HG03039 (cell line): ENCODE measurements at regions not wholly inside any gene's neighbourhood (a gene's known extent, or its start where the extent isn't known, plus 50 kb on each side); places are given as distances from the start of the nearest gene placed in this dataset.
"Not testable (repeated sequence)": the region's sequence is repeated elsewhere in the genome, so short reads cannot be mapped to it uniquely, and the experiment has no call there.

Experiments used
- ATAC-seq: cut with Tn5 transposase; IDR thresholded peaks from one replicate; pipeline ENCODE4 v1.9.1; 2021; ENCODE audit warnings: mild to moderate bottlenecking, moderate library complexity; ENCODE audit not compliant: unreplicated experiment

GRCh38 chr5:15106530-15107283 lies 235.1 kb upstream of the ANKH start:
- no peak for ATAC-seq

DNA sequence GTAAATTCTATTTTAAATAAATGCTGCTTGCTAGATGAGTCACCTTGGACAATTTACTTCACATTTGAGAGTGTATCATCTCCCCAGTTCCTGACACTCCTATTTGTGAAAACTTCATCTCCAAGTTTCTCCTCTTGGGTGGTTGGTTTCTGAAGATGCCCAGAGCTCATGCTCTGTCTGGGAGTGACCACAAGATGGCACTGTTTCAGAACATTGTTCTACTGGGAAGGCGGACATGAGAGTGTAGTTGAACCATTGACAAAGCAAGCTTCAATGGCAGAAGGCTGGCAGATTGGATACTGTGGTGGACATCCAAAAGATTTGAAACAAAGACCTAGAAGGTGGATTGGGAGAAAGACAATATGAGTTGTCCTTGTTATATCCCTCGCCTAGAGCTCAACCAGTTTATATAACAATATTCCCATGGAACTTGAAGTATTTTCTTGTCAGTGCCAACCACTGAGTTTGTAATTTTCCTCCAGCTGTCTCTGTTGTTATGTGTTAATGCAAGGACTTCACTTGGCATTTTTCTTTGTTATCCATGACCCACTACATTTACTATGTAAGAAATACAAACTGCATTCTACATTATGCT lies 234.3 kb upstream of the ANKH start:
- peak; percentile 87 for ATAC-seq

GRCh38 chr5:15103864-15104263 lies 232.3 kb upstream of the ANKH start:
- no peak for ATAC-seq

- no peak for ATAC-seq
Measured at GRCh38 chr5:15103130-15103529, 231.6 kb upstream of the ANKH start.

- ATAC-seq = no peak
Measured at GRCh38 chr5:15097552-15097951, 226.0 kb upstream of the ANKH start.

DNA sequence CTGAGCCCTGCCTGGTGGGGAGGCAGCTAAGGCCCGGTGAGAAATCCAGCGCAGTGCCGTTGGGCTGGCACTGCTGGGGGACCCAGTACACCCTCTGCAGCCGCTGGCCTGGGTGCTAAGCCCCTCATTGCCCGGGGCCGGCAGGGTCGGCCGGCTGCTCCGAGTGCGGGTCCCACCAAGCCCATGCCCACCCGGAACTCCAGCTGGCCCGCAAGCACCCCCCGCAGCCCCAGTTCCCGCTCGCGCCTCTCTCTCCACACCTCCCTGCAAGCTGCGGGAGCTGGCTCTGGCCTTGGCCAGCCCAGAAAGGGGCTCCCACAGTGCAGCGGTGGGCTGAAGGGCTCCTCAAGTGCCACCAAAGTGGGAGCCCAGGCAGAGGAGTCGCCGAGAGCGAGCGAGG lies 225.1 kb upstream of the ANKH start:
- not testable (repeated sequence) for ATAC-seq

GRCh38 chr5:15092801-15093200 lies 221.2 kb upstream of the ANKH start:
- ATAC-seq = no peak

DNA sequence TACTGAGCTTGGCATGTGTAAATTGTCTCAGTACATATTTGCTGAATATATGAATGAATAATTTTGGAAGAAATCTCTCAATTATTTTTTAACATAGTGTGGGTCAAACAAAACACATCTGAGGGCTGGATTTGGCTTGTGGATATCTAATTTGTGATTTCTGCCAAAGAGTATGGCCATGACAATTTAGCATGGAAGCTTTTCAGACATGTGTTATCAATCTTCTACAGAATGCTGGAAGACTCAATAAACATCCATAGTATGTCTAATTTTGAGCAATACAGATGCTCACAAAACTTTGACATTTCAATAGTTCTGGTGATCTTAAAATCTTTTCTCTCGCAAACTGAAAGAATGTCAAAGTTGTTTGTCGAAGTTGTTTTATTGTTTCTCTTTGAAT lies 214.1 kb upstream of the ANKH start:
- no peak for ATAC-seq

GRCh38 chr5:15082096-15082495 lies 210.5 kb upstream of the ANKH start:
- ATAC-seq = no peak

GRCh38 chr5:15080219-15080618 lies 208.6 kb upstream of the ANKH start:
- ATAC-seq = no peak

DNA sequence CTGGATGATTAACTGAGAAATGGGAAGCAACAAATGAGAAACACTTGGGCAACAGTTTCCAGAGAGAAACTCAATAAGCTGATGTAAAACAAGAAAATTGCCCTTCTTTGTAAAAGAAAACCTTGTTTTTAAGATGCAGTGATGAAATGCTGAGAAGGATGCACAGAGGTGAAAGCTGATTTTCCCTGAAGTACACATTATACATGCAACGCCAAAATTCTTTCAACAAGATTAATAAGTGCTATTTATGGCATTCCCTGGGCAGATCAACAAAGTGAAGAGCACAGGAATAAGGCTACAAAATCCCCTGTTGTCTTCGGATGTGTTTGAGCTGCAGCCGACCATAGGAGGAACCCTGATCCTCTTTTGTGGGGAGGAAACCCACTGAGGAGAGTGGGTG lies 208.0 kb upstream of the ANKH start:
- ATAC-seq = no peak

DNA sequence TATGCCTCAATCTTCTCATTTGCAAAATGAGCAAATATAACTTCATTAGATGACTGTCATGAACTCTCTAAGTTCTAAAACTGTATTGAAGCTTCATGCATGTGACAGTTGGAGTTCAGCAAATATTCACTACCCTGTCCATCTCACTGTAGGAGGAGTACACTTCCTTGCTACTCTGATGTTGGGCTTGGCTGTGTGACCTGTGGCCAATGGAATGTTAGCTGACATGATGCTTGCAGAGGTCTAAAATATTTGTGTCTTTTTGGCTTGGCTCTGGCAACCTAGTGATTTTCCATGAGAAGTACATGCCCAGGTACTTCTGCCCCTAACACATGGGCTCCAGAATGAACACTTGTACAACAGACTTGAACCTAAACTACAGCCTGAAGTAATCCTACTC lies 203.1 kb upstream of the ANKH start:
- ATAC-seq = no peak

GRCh38 chr5:15073453-15073852 lies 201.9 kb upstream of the ANKH start:
- no peak for ATAC-seq

- no peak for ATAC-seq
Measured at GRCh38 chr5:15070907-15071306, 199.3 kb upstream of the ANKH start.

GRCh38 chr5:15069407-15069905 lies 197.9 kb upstream of the ANKH start:
- ATAC-seq = no peak

GRCh38 chr5:15065091-15065490 lies 193.5 kb upstream of the ANKH start:
- no peak for ATAC-seq

- ATAC-seq = no peak
Measured at GRCh38 chr5:15064396-15064795, 192.8 kb upstream of the ANKH start.

DNA sequence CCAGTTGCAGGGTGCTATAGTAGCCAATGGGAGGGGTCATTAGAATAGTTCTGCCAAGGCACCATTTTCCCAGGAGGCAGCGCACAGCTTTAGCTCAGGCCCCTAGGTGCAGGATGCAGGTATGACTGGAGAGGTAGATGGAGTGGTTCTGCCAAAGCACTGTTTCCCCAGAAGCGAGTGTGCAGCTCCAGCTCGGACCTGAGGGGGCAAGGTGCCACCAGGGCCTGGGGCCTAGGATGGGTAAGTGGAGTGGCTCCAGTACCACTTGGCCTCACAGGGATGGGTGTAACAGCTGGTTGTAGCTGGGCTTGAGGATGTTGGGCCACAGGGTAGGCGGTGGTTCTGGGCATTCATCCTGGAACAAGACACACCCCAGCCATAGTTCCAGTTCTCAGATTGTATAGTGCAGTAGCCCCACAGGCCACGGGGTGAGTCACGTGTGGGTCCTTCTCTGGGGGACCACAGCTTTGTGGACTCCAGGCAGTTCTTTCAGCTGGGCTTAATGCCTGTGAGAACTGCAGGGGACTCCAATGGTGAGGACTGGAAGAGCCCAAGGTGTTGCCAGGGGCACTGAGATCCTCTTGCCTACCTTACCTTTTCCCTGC lies 185.5 kb upstream of the ANKH start:
- ATAC-seq = no peak

- ATAC-seq = no peak
Measured at GRCh38 chr5:15044521-15044920, 172.9 kb upstream of the ANKH start.

DNA sequence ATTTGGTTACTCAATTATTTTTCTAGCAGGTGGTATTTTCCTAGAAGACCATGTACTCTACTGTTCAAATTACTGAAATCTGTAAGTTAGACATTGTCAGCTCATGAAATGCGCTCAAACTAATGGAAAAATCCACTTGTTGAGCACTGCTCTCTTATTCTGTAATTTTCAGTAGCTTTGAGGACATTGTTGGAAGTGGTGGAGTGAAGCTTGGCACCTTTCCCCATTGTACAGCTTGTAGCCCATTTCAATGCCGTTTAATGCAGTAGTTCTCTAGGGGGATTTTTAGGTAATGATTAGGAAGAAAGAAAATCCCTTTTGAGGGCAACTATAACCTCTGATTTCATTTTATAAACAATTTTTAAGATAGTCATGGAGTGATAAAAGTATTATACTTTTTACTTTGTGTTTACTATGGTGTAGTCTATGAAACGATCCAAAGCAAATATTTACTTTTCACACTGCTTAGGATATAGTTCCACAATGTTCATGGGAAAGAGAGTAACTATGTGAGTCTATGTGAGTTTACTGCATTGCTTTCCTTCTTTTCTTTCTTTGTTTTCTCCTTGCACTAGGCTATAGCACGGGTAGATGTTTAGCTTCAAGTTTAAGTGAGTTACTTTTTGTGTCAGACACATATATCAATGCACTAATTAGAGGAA lies 165.8 kb upstream of the ANKH start:
- no peak for ATAC-seq

DNA sequence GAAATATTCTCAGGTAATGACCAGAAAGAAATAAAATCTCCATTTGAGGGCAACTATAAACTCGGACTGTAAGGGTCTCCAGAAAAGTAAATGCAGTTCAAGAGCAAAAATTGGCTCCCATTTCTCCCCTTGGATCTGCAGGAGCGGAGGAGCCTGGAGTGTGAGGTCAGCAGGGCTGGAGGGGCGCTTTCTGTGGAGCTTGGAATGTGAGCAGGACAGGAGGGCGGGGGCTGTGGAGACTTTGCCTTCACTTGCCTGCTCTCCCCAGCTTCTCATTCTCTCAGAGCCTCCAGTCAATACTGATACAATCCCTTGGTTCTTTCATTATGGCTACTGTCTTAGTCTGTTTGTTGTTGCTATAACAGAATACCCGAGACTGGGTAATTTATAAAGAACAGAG lies 162.8 kb upstream of the ANKH start:
- no peak for ATAC-seq

GRCh38 chr5:15031180-15031579 lies 159.6 kb upstream of the ANKH start:
- no peak for ATAC-seq
